GM18870 (cell line): ENCODE measurements at regions not wholly inside any gene's neighbourhood (a gene's known extent, or its start where the extent isn't known, plus 50 kb on each side); places are given as distances from the start of the nearest gene placed in this dataset.

Experiments
- ATAC-seq: cut with Tn5 transposase; IDR thresholded peaks from one replicate; pipeline ENCODE4 v1.9.1; 2021; ENCODE audit warnings: moderate library complexity; ENCODE audit not compliant: unreplicated experiment

GRCh38 chr13:111472559-111473460, 152.4 kb downstream of the TEX29 start:
- no peak for ATAC-seq

- ATAC-seq = no peak
Observed at GRCh38 chr13:111474136-111475002, 153.9 kb downstream of the TEX29 start.

- no peak for ATAC-seq
Observed at GRCh38 chr13:111475488-111475887, 155.0 kb downstream of the TEX29 start.

GRCh38 chr13:111476197-111476596, 155.8 kb downstream of the TEX29 start:
- ATAC-seq = no peak

- no peak for ATAC-seq
Observed at GRCh38 chr13:111479412-111479811, 159.0 kb downstream of the TEX29 start.

GRCh38 chr13:111480503-111480902, 160.1 kb downstream of the TEX29 start:
- ATAC-seq = no peak

GRCh38 chr13:111480976-111481375, 160.5 kb downstream of the TEX29 start:
- ATAC-seq = no peak

GRCh38 chr13:111482126-111482525, 161.7 kb downstream of the TEX29 start:
- no peak for ATAC-seq

GRCh38 chr13:111482806-111483620, 162.6 kb downstream of the TEX29 start:
- no peak for ATAC-seq

GRCh38 chr13:111483621-111483987, 163.2 kb downstream of the TEX29 start:
- ATAC-seq = no peak

GRCh38 chr13:111484141-111484925, 163.9 kb downstream of the TEX29 start:
- ATAC-seq = no peak

- ATAC-seq = no peak
Observed at GRCh38 chr13:111484959-111485358, 164.5 kb downstream of the TEX29 start.

- ATAC-seq = no peak
Observed at GRCh38 chr13:111485491-111486250, 165.2 kb downstream of the TEX29 start.

GRCh38 chr13:111486331-111486730, 165.9 kb downstream of the TEX29 start:
- no peak for ATAC-seq

- ATAC-seq = no peak
Observed at GRCh38 chr13:111486801-111487200, 166.4 kb downstream of the TEX29 start.

- no peak for ATAC-seq
Observed at GRCh38 chr13:111488486-111489132, 168.2 kb downstream of the TEX29 start.

- no peak for ATAC-seq
Observed at GRCh38 chr13:111489301-111489700, 168.9 kb downstream of the TEX29 start.

- no peak for ATAC-seq
Observed at GRCh38 chr13:111490611-111491010, 170.2 kb downstream of the TEX29 start.

GRCh38 chr13:111491021-111491420, 170.6 kb downstream of the TEX29 start:
- no peak for ATAC-seq
